ENCODE measurements at regions not wholly inside any gene's neighbourhood (a gene's known extent, or its start where the extent isn't known, plus 50 kb on each side); places are given as distances from the start of the nearest gene placed in this dataset.
"Not testable (repeated sequence)": the region's sequence is repeated elsewhere in the genome, so short reads cannot be mapped to it uniquely, and the experiment has no call there.

DNA sequence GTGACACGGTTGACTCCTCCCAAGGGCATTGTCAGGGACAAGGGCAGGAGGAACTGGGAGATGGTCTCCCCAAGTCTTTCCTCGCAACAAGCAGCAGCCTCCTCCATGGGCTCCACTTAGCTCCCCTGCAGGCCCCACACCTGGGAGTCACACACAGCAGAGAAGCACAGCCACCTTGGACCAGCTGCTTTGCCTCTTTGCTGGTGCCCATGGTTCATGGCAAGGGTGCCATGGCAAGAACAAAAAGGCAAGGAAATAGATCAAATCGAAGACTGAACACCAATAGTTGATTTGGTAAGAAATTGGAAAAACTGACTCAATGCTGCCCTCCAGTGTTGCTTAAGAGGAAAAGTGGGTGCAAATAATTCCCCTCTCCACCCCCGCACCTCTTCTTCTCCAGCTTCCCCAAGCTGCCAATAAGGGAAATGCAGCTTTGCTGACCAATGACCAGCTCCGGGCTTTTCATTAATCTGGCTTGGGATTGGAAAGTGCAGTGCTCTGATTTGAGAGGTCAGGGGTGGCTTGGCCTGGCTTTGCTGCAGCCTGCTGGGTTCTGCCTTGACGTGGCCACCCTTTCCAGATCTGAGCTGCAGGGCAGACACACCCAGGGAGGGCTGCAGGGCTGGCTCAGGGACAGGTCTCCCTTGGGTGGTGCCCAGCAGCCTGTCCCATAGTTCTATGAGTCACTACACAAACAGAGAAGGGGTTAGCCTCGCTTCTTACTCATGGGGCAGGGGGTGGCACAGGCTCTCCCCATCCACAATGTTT lies 162.0 kb downstream of the KLF13 start:
- no peak for DNase-seq

DNA sequence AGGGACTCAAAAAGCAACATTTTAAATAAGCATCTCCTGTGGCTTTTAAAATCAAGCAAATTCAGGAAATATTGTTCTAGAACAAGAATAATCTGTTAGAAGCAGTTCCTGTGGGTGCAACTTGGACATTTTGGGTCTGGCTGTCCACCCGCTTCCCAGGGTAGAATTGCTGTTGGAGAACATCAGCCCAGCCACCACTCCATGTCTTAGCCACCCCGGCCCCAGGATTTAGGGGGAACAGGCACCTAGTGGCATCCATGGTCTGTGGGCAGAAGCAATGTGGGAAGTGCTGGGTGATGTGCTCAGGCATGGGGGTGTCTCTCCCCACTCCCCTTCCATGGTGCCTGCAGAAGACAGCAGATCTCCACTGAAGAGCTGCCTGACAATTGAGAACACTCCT lies 162.6 kb downstream of the KLF13 start:
- no peak for DNase-seq

GRCh38 chr15:31489801-31490646 lies 163.4 kb downstream of the KLF13 start:
- no peak for DNase-seq

DNA sequence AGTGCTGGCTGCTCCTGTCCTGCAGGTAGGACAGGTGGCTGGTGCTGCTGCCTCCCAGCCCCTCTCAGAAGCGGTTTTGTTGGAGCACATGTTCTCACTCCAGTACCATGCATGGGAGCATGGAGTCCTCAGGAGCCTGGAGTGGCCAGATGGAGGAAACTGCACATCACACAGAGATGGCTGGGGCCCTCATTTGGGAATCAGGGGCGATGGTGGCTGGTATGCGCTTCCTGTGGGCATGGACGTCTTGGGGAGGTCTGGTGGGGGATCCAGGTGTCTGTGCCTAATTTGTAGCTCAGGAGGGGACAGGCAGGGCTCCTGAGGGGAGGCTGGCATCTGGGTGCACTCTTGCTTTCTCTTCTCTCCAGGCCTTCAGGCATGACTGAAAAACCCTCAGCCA lies 168.2 kb downstream of the KLF13 start:
- DNase-seq, result no peak

- DNase-seq, result no peak
Measured at GRCh38 chr15:31495281-31495680, 168.6 kb downstream of the KLF13 start.

GRCh38 chr15:31497838-31498237 lies 171.2 kb downstream of the KLF13 start:
- no peak for DNase-seq

DNA sequence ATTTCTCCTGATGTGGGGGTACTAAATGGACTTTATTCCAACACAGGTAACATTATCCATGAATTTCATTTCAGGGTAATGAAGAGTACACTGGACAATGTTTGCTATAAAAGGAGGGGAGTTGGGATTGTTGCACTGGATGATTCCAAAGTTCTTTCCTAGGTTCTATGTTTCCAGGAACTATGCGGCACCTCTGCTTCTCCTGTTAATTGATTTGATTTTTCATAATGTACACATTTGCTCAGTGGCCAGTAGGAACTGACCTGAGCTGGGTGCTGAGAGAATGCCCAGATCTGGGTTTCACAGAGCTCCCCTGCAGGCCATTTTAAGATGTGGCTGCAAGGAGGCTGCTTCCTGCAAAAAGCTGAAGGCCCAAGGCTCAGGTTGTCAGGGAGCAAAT lies 171.7 kb downstream of the KLF13 start:
- DNase-seq, result no peak

GRCh38 chr15:31498756-31499155 lies 172.1 kb downstream of the KLF13 start:
- DNase-seq, result no peak

DNA sequence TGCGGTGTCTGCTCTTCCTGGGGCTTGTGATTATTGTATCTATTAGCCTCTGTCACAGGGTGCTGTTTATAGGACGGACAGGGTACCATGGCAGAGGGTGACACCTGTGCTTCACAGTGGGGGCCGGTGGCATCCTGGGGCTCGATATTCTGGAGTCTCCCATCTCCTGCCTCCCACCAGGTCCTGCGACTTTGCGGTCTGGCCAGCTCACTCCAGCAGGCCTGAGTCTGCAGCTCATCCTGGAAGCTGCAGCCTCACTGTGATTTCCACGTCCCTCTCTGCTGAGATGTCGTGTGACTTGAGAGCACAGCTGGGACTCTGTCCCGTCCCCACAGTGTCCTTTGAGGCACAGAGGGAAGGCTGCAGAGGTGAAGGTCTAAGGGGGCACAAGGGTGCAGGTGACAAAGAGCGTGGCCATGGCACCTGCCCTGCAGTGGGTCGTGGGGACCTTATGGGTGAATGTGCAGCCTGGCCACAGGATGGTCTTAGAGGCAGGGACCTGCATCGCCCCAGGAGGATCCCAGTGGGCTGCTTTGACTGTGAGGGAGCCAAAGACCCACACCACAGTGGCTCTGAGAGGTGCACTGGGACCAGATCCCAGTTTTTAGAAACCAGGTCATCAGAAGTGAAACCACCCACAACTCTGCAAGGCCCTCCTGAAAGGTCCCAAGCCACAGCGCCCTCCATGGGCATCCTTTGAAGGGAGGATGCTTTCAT lies 172.8 kb downstream of the KLF13 start:
- DNase-seq, result no peak

DNA sequence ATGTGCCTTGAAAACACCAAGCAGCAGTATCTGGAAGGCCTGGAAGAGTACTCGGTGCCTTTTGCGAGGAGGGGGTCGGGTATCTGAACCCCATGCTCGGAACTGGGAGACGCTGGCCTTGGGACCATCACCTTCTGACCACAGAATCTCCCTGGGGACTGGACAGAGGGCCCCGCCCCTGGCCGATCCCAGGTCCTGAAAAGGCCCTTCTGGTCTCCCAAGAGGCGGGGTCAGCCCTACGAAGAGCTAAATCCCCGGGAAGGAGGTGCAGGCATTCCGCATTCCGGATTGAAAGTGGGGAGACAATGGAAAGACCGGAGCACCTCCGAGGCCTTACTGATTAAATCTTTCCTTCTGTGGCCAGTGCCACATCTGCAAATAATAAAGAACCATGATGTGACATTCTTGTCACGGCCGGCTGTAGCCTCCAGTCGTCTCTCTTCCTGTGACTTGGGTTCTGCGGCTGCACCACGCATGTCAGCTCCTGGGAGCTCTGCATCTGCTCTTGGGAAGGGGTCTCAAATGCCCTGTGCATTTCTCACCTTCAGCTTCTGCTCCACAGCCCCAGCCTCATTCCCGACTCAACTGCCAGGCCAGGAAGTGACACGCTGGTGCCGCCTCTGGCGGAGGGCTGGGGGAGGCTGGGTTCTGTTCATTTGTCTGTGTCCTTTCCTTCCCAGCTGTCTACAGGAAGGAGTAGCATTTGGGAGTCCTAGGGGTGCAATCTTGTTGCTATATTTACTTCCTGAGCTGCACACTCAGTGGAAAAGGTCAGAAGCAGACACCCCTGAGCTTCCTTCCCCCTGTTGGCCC lies 173.5 kb downstream of the KLF13 start:
- DNase-seq, result no peak

- DNase-seq, result no peak
Measured at GRCh38 chr15:31500766-31501449, 174.3 kb downstream of the KLF13 start.

GRCh38 chr15:31501536-31502157 lies 175.0 kb downstream of the KLF13 start:
- DNase-seq, result no peak

DNA sequence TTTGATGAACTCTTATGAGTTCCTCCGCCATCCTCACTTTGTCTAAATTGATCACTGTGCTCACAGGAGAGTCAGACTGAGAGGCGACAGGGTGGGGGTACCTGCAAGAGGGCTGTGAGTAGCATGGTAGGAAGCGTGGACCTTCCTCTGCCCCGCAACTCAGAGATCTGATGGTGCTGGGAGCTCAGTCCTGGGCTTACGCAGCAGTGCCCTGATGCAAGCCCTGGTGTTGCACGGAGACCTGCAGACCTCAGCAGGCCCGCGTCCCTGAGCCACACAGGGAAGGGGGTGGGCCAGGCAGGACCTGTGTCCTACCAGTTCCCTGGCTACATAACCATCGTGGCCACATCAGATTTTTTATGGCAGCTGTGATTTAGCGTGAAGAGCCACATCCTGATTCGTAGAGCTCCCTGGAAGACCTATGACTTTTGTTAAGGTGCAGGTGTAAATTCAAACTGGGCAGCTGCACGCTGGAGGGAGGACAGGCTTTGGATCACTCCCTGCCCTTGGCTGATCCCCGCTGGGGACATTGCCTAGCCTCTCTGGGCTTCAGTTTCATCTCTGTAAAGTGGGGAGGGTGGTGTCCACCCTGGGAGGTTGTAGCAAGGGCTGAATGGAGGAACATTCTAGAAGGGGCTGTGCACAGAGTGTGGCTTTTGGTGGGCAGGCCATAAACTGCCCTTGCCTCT lies 176.1 kb downstream of the KLF13 start:
- no peak for DNase-seq

DNA sequence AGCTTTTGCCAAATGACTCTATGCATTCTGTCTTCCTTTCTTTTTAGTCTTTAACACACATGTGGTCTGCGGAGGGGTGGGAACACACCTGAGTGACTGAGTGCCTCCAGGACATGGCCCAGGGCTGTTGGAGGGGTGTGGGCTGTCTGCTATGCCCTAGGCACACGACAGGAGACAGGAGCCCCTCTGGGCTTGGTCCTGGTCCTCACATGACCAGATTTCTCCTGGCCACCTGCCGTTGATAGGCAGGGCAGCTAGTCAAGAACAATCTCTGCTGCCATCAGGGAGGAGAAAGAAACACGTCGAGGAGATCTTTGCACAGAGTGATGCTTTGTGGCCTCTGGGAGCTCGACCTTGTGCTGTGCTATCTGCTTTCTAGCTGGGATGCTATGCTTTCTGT lies 176.6 kb downstream of the KLF13 start:
- DNase-seq, result no peak

DNA sequence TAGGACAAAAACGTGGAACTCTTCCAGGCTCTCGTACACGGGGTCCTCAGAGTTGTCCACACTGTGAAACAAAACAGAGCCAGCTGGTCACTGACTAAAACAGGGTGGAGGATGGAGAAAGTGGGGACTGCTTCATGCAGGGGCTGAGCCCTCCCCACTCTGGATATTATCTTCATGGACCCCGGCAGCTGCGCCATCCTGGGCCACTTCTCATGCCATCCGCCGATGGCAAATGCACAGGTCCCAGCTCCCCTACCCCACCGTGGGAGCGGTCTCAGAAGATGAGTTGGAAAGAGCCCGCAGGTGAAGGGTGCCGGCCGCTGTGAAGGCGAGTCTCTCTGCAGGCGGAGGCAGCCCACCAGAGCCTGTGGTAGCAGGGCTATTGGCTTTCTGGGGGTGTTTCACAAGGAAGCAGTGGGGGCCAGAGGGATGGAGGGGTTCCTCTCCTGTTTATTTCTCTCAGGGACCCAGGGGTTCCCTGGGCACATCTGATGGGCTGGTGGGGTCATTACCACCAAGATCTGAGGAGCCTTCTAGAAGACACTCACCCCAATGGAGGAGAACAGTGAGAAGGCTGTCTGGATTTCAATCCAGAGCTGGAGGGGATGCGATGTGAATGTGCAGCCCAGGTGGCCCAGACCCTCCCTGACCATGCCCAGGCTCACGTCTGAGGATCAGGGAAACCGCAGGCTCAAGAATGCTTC lies 177.3 kb downstream of the KLF13 start:
- DNase-seq, result no peak

DNA sequence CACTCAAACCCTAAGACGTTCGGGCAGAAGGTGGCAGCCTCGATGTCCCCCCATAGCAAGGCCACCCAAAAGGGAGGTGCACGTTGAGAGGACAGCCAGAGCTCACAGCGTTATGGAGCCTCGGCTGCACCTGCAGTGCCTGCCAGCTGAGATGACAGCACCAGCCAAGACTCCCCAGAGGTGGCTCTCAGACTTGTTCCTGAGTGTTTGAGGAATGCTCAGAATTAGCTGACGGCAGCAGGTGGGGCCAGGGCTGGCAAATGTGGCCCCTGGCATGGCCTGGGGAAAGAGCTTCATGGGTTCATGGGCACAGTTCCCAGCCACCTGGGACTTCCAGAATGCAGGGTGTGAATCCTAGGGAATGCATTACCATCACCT lies 177.8 kb downstream of the KLF13 start:
- DNase-seq, result no peak

DNA sequence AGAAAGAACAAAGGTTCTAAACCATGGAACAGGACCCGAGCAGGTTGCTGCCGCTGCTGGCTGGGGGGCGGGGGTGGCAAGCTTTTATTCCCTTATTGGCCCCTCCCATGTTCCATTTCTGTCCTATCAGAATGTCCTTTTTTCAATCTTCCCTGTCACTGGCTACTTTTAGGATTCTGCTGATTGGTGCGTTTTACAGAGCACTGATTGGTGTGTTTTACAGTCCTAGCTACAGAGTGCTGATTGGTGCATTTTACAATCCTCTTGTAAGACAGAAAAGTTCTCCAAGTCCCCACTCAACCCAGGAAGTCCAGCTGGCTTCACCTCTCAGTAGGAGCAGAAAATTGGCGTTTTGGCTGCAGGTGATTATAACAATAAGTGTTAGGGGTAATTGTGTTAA lies 180.9 kb downstream of the KLF13 start:
- not testable (repeated sequence) for DNase-seq

DNA sequence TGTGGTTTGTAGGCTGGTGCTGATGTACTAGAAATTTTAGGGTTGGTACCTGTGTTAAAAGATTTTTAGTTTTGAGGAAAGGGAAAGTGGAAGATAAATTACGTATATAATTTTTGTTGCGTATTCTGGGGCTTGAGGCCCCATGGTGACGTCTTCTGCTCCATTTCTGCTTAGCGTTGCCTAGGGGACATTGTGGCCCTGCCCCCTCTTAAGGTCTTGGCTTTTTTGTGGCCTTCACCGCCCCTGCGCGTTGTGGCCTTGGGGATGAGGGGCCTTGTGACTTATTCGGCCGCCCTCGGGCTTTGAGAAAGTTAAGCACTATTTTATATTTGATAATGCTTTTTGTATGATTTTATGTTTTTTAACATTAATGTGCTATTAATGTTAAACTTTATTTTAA lies 182.0 kb downstream of the KLF13 start:
- DNase-seq, result no peak

GRCh38 chr15:31510057-31510456 lies 183.4 kb downstream of the KLF13 start:
- DNase-seq, result no peak
